ENCODE measurements at regions not wholly inside any gene's neighbourhood (a gene's known extent, or its start where the extent isn't known, plus 50 kb on each side); places are given as distances from the start of the nearest gene placed in this dataset.
"Not testable (repeated sequence)": the region's sequence is repeated elsewhere in the genome, so short reads cannot be mapped to it uniquely, and the experiment has no call there.

- no peak for DNase-seq (ENCODE audit: extremely low read depth in 1 of 11, low read depth in 9 of 11, low spot score in 4 of 11)
These were observed 201.3 kb downstream of the AKAP7 start for GRCh38 chr6:131336596-131336995.

DNA sequence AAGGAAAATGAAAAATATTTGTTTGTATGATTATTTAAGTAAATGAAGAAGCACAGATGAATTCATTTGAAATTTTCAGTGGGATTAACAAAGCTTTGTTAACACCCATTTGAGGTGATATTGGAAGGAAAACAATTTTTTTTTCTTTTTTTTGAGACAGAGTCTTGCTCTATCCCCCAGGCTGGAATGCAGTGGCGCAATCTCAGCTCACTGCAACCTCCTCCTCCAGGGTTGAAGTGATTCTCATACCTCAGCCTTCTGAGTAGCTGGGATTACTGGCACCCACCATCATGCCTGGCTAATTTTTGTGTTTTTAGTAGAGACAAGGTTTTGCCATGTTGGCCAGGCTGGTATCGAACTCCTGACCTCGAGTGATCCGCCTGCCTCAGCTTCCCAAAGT lies 211.6 kb downstream of the AKAP7 start:
- DNase-seq (ENCODE audit: extremely low read depth in 1 of 11, low read depth in 9 of 11, low spot score in 4 of 11) = not testable (repeated sequence)

GRCh38 chr6:131348572-131348971 lies 213.3 kb downstream of the AKAP7 start:
- no peak for DNase-seq (ENCODE audit: extremely low read depth in 1 of 11, low read depth in 9 of 11, low spot score in 4 of 11)

DNA sequence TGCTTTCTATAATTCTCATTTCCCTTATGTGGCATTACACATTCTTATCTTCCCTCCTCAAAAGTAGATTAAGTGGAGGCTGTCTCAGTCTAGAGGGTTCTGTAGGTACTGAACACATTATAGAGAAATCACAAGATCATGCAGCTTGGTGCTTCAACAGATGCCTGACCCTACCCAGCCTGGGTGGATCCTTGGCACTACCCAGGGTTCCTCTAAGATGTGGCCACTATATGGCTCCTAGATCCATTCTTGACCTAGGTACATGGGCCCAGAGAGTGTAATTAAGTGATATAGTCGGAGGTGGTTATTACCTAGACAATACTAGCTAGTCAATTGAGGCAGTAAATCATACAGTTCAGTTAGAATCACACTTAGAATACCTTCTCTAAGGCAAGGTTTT lies 213.9 kb downstream of the AKAP7 start:
- no peak for DNase-seq (ENCODE audit: extremely low read depth in 1 of 11, low read depth in 9 of 11, low spot score in 4 of 11)

DNA sequence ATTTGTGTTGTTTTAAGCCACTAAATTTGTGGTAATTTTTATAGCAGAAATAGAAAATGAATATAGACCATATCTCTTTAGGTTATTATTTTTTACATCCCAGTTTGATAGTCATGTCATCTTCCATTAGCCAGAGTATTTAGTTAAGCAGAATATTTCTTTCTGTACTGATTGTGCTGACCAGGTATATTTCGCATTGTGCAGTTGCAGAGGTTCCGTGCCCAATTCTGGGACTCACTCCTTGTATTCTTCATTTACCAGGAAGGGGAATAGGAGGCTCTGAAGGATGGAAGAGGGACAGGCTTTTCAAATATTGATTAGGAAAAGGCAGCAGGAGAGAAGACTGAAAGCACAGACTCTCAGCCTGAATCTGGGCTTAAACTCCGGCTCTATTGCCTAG lies 217.8 kb downstream of the AKAP7 start:
- DNase-seq (ENCODE audit: extremely low read depth in 1 of 11, low read depth in 9 of 11, low spot score in 4 of 11) = no peak

GRCh38 chr6:131353876-131354275 lies 218.6 kb downstream of the AKAP7 start:
- DNase-seq (ENCODE audit: extremely low read depth in 1 of 11, low read depth in 9 of 11, low spot score in 4 of 11) = no peak

GRCh38 chr6:131354356-131354755 lies 218.7 kb upstream of the ARG1 start:
- no peak for DNase-seq (ENCODE audit: extremely low read depth in 1 of 11, low read depth in 9 of 11, low spot score in 4 of 11)

DNA sequence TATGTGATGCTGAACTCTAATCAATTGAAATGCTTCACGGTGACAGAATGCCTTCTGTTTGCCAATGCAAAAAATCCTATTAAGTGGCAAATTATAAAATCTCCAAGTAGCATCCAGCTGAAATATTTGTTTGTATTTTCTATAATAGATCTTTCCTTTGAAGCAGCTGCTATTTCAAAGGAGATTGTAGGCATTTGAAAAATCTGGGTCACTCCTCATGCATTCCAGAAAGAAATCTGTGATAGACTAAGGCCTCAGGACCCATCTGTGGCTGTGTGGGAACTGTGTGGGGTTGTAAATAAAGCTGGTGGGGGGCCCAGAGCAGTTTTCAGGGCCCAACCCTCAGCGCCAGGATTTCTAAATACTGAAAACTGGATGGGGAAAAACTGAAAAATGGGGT lies 216.9 kb upstream of the ARG1 start:
- DNase-seq (ENCODE audit: extremely low read depth in 1 of 11, low read depth in 9 of 11, low spot score in 4 of 11) = no peak

DNA sequence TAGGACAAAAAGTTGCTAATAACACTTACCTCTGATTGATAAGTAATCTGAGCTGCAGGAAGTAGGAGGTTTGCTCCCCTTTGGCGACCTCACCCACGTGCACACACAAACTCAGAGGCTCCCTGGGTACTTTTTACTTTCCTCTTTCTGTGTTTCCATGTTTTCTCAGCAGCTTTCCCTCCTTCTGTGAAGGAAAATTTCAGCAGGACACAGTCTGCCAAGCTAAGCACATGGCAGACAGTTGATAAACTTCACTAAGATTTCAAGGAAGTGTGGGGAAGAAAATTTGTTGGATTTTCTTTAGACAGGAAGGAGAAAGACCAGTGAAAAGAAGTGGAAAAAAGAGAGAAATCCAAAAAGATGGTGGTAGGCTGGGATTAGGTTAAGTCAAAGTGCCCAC lies 215.5 kb upstream of the ARG1 start:
- no peak for DNase-seq (ENCODE audit: extremely low read depth in 1 of 11, low read depth in 9 of 11, low spot score in 4 of 11)

GRCh38 chr6:131362070-131362469 lies 211.0 kb upstream of the ARG1 start:
- no peak for DNase-seq (ENCODE audit: extremely low read depth in 1 of 11, low read depth in 9 of 11, low spot score in 4 of 11)

GRCh38 chr6:131362696-131363095 lies 210.3 kb upstream of the ARG1 start:
- no peak for DNase-seq (ENCODE audit: extremely low read depth in 1 of 11, low read depth in 9 of 11, low spot score in 4 of 11)

GRCh38 chr6:131363947-131364834 lies 208.8 kb upstream of the ARG1 start:
- DNase-seq (ENCODE audit: extremely low read depth in 1 of 11, low read depth in 9 of 11, low spot score in 4 of 11) = no peak

DNA sequence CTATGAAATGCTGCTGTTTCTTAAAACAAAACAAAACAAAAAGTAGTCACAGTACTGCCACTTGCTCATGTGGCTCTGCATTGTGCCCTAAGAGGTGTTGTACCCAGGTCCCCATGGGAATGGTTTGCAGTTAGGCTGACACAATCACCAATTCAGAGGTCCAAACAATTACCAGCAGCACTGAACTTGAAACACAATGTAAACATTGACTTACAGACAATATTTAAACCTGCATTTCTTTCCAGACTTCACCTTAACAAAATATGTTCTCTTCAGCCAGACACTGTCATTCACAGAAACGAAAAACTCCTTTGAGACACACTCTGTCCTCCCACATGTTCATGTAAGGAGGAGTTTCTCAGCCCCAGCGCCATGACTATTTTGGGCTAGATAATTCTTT lies 206.8 kb upstream of the ARG1 start:
- no peak for DNase-seq (ENCODE audit: extremely low read depth in 1 of 11, low read depth in 9 of 11, low spot score in 4 of 11)

DNA sequence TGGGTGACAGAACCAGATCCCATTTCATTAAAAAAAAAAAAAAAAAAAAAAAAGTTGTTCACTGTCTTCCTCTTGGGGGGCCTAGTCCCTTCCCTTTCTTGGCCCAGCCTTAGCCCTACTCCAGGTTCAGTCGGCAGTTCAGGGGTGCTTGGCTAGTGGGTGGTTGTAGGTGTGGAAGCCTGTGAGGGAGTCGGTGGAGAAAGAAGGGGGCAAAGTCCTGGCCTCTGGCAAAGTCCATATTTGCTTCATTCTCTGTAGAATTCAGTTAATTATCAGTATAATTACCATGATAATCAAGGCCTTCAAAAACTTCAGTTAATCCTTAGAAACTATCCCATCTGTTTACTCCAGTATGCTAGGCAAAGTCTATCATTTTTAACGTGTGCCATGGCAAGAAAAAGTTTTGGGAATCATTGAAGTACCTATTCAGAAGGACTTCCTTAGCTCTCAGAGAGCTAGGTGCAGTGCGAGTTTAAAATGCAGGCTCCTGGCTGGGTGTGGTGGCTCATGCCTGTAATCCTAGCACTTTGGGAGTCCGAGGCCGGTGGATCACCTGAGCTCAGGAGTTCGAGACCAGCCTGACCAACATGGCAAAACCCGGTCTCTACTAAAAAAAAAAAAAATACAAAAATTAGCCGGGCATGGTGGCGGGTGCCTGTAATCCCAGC lies 205.7 kb upstream of the ARG1 start:
- no peak for DNase-seq (ENCODE audit: extremely low read depth in 1 of 11, low read depth in 9 of 11, low spot score in 4 of 11)

GRCh38 chr6:131368198-131368911 lies 204.7 kb upstream of the ARG1 start:
- no peak for DNase-seq (ENCODE audit: extremely low read depth in 1 of 11, low read depth in 9 of 11, low spot score in 4 of 11)

DNA sequence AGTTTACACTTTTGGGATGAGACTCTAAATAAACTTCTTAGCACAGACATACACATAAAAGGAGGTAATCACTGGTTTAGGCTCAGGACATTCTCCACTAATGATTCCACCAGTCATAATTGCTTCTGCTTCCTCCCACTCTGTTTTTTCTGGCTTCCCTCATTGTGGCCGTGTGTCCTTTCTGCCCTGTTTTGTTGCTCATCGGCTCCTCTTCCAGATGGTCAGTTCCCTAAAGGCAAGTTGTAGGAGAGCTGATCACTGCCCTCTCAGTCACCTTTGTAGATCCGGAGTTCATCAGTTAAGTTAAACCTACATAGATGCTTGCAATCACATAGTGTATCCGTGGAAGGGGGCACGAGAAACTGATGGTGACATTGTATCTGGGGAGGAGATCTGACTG lies 200.5 kb upstream of the ARG1 start:
- no peak for DNase-seq (ENCODE audit: extremely low read depth in 1 of 11, low read depth in 9 of 11, low spot score in 4 of 11)

GRCh38 chr6:131377112-131377705 lies 195.8 kb upstream of the ARG1 start:
- no peak for DNase-seq (ENCODE audit: extremely low read depth in 1 of 11, low read depth in 9 of 11, low spot score in 4 of 11)

GRCh38 chr6:131378874-131379273 lies 194.2 kb upstream of the ARG1 start:
- no peak for DNase-seq (ENCODE audit: extremely low read depth in 1 of 11, low read depth in 9 of 11, low spot score in 4 of 11)

- DNase-seq (ENCODE audit: extremely low read depth in 1 of 11, low read depth in 9 of 11, low spot score in 4 of 11) = no peak
These were observed 193.1 kb upstream of the ARG1 start for GRCh38 chr6:131379948-131380347.
